ENCODE measurements at regions not wholly inside any gene's neighbourhood (a gene's known extent, or its start where the extent isn't known, plus 50 kb on each side); places are given as distances from the start of the nearest gene placed in this dataset.

DNA sequence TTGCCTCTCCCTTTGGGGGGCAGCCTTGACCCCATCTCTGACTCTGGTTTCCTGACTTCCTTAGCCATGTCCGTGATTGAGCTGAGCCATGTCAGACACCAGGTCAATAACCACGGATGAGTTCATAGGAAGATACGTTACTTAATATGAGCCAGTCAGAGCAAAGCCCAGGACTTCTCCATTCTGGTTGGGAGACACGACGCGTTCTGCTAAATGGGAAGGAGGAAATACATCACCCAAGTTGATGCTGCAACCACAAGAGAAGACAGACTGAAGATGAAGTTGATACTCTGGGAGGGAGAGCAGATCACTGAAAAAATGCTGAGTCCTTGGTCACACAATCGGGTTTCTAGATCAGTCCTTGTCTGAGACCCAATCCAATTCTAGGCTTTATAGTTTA lies 90.9 kb downstream of the MATN1 start:
- no peaks in the 10 kb centered on the region for H3K4me1 ChIP-seq
- no peak overlapping the region for H3K4me3 ChIP-seq (replicated peaks in 1 of 3)
- DNase-seq, result no peak
- no peaks in the 10 kb centered on the region for H3K36me3 ChIP-seq
- no peaks in the 10 kb centered on the region for H3K27me3 ChIP-seq
- WGBS, 2 donors, result 81 to 83% methylated on average over 7 of the region's 7 CpGs
- intact Hi-C loops (cut with DNase I), result no loop called here
- H3K27ac ChIP-seq, result no peak overlapping the region
- no peak for TF ChIP-seq POLR2A (IDR thresholded peaks at IDR 0.05)
- no peak for TF ChIP-seq CTCF (IDR thresholded peaks at IDR 0.05)
- H3K9me3 ChIP-seq, result no peaks in the 10 kb centered on the region

- TF ChIP-seq CTCF (IDR thresholded peaks at IDR 0.05) (no peak), POLR2A (IDR thresholded peaks at IDR 0.05) (no peak)
- H3K27me3 ChIP-seq, result no peaks in the 10 kb centered on the region
- H3K36me3 ChIP-seq, result no peaks in the 10 kb centered on the region
- no peaks in the 10 kb centered on the region for H3K4me1 ChIP-seq
- no peaks in the 10 kb centered on the region for H3K9me3 ChIP-seq
- H3K27ac ChIP-seq, result no peak overlapping the region
- no peak overlapping the region for H3K4me3 ChIP-seq (replicated peaks in 1 of 3)
- 71 to 78% methylated on average over 2 of the region's 2 CpGs for WGBS, 2 donors
- DNase-seq, result no peak
- intact Hi-C loops (cut with DNase I), result no loop called here
Observed at GRCh38 chr1:30631700-30632099, 91.7 kb downstream of the MATN1 start.

GRCh38 chr1:30629501-30629900 lies 93.9 kb downstream of the MATN1 start:
- intact Hi-C loops (cut with DNase I), result no loop called here
- no peak for DNase-seq
- 82 to 85% methylated on average over 5 of the region's 5 CpGs for WGBS, 2 donors
- H3K27me3 ChIP-seq, result no peaks in the 10 kb centered on the region
- H3K27ac ChIP-seq, result no peak overlapping the region
- no peaks in the 10 kb centered on the region for H3K36me3 ChIP-seq
- H3K4me3 ChIP-seq (replicated peaks in 1 of 3), result no peak overlapping the region
- no peaks in the 10 kb centered on the region for H3K4me1 ChIP-seq
- no peaks in the 10 kb centered on the region for H3K9me3 ChIP-seq
- TF ChIP-seq CTCF (IDR thresholded peaks at IDR 0.05), result no peak
- TF ChIP-seq POLR2A (IDR thresholded peaks at IDR 0.05), result no peak

- H3K27me3 ChIP-seq, result no peaks in the 10 kb centered on the region
- H3K9me3 ChIP-seq, result no peaks in the 10 kb centered on the region
- H3K36me3 ChIP-seq, result no peaks in the 10 kb centered on the region
- no peak overlapping the region for H3K27ac ChIP-seq
- H3K4me1 ChIP-seq, result no peaks in the 10 kb centered on the region
- intact Hi-C loops (cut with DNase I), result no loop called here
- DNase-seq, result no peak
- 76 to 78% methylated on average over 2 of the region's 2 CpGs for WGBS, 2 donors
- TF ChIP-seq CTCF (IDR thresholded peaks at IDR 0.05) (no peak), POLR2A (IDR thresholded peaks at IDR 0.05) (no peak)
- no peak overlapping the region for H3K4me3 ChIP-seq (replicated peaks in 1 of 3)
Observed at GRCh38 chr1:30627994-30628393, 95.4 kb downstream of the MATN1 start.

GRCh38 chr1:30627206-30627605 lies 96.2 kb downstream of the MATN1 start:
- 84 to 88% methylated on average over 1 of the region's 1 CpG for WGBS, 2 donors
- Histone ChIP-seq H3K36me3 (no peaks in the 10 kb centered on the region), H3K9me3 (no peaks in the 10 kb centered on the region)

More at GRCh38 chr1:30627206-30627605, 96.2 kb downstream of the MATN1 start:
- intact Hi-C loops (cut with DNase I), result no loop called here
- TF ChIP-seq CTCF (IDR thresholded peaks at IDR 0.05) (no peak), POLR2A (IDR thresholded peaks at IDR 0.05) (no peak)
- Histone ChIP-seq H3K4me1 (no peaks in the 10 kb centered on the region), H3K4me3 (replicated peaks in 1 of 3) (no peak overlapping the region), H3K27ac (no peak overlapping the region), H3K27me3 (no peaks in the 10 kb centered on the region)
- DNase-seq, result no peak

Data from thyroid gland (tissue), 4 donors.